ENCODE measurements at regions not wholly inside any gene's neighbourhood (a gene's known extent, or its start where the extent isn't known, plus 50 kb on each side); places are given as distances from the start of the nearest gene placed in this dataset.

- TF ChIP-seq CTCF (IDR thresholded peaks at IDR 0.05): no peak
- no peak for TF ChIP-seq POLR2A (IDR thresholded peaks at IDR 0.05)
Observed at GRCh38 chr10:36247478-36247877, 605.4 kb upstream of the FZD8 start.

All from Peyer's patch (tissue), 4 donors.